ENCODE measurements at regions not wholly inside any gene's neighbourhood (a gene's known extent, or its start where the extent isn't known, plus 50 kb on each side); places are given as distances from the start of the nearest gene placed in this dataset.

- H3K4me2 ChIP-seq (ENCODE audit: control insufficient read depth, insufficient read depth), result no peak overlapping the region
- H3K27ac ChIP-seq (ENCODE audit: control insufficient read depth, insufficient read depth), result no peak overlapping the region
- no peaks in the 10 kb centered on the region for H3K36me3 ChIP-seq (ENCODE audit: control insufficient read depth in 2 of 2, insufficient read depth in 2 of 2, low read length in 1 of 2)
- FAIRE-seq, result no peak
- no peaks in the 10 kb centered on the region for H3K79me2 ChIP-seq (ENCODE audit: control insufficient read depth, insufficient read depth, low read length)
- no TSS peak for BruUV-seq (replicated peaks)
- SMC1A ChIA-PET (ENCODE audit: uncharacterized antibody, unreplicated experiment), result interaction anchor here (0.7 to 1.0 kb wide), 2 partner anchors 83 to 1175 kb away, joined by 3 read pairs; no protein-coding TSS in a partner anchor
- H3K27me3 ChIP-seq (replicated peaks in 1 of 2; ENCODE audit: control insufficient read depth in 2 of 2, insufficient read depth in 2 of 2, low read length in 1 of 2), result peaks cover 0 to 8% of the 10 kb centered on the region in 2 experiments; a peak in 2 of 4 replicates
- no peaks in the 10 kb centered on the region for H3K9me3 ChIP-seq (replicated peaks; ENCODE audit: control insufficient read depth, insufficient read depth, low read length)
- intact Hi-C loops (cut with micrococcal nuclease; ENCODE audit: unreplicated experiment), result no loop called here
- H3K9ac ChIP-seq (ENCODE audit: control insufficient read depth, insufficient read depth, low read length), result no peak overlapping the region
- ATAC-seq, result no peak
- no peaks in the 10 kb centered on the region for H4K20me1 ChIP-seq (ENCODE audit: control insufficient read depth, insufficient read depth)
- POLR2A ChIA-PET, result no interaction called here
- 28% methylated on average over 4 of the region's 4 CpGs for whole genome bisulfite sequencing (ENCODE audit: insufficient coverage, insufficient replicate concordance, low lambda C conversion rate, missing lambda C conversion rate)
- in situ Hi-C loops (cut with MboI), result no loop called here
- H3K4me3 ChIP-seq, result no peak overlapping the region
- no peaks in the 10 kb centered on the region for H3K4me1 ChIP-seq (ENCODE audit: control insufficient read depth, insufficient read depth, low read length)
- RAD21 ChIA-PET (ENCODE audit: unreplicated experiment), result interaction anchor here (1.5 kb wide), 1 partner anchor 16 kb away, joined by 3 read pairs; no protein-coding TSS in a partner anchor
- CTCF ChIA-PET, result interaction anchor here (0.8 to 2.0 kb wide), 3 partner anchors 9 to 92 kb away, joined by 3 to 7 read pairs (median 4); no protein-coding TSS in a partner anchor
- DNase-seq (ENCODE audit: low read depth, low spot score), result no peak
- H2AFZ ChIP-seq (ENCODE audit: control insufficient read depth, low read depth, low read length), result no peak overlapping the region
- TF ChIP-seq E4F1 (IDR thresholded peaks at IDR 0.05; ENCODE audit: borderline replicate concordance, partially characterized antibody) (no peak), MTA3 (IDR thresholded peaks at IDR 0.05; ENCODE audit: borderline replicate concordance, low read length) (no peak), SP1 (IDR thresholded peaks at IDR 0.05; ENCODE audit: low read depth, low read length) (no peak), ZBTB33 (IDR thresholded peaks at IDR 0.05) (no peak), RBBP5 (conservative IDR thresholded peaks at IDR 0.05) (no peak), BCLAF1 (IDR thresholded peaks at IDR 0.05) (no peak), POLR2AphosphoS2 (IDR thresholded peaks at IDR 0.05; ENCODE audit: low read depth, low read length) (no peak), KLF5 (IDR thresholded peaks at IDR 0.05; ENCODE audit: partially characterized antibody) (no peak), MTA2 (IDR thresholded peaks at IDR 0.05; ENCODE audit: low read depth) (no peak), TAF1 (IDR thresholded peaks at IDR 0.05; ENCODE audit: borderline replicate concordance, low read depth, low read length) (no peak), KAT2A (conservative IDR thresholded peaks at IDR 0.05; ENCODE audit: control insufficient read depth, low read depth, low read length) (no peak), POLR2AphosphoS5 (IDR thresholded peaks at IDR 0.05; ENCODE audit: low read length) (no peak), HSF1 (IDR thresholded peaks at IDR 0.05; ENCODE audit: low read depth, low read length) (no peak), RCOR1 (conservative IDR thresholded peaks at IDR 0.05; ENCODE audit: low read depth, low read length) (no peak), RUNX3 (IDR thresholded peaks at IDR 0.05; ENCODE audit: low read length) (no peak), CHD4 (IDR thresholded peaks at IDR 0.05) (no peak), MAX (IDR thresholded peaks at IDR 0.05; ENCODE audit: low read depth, low read length) (no peak)
These were observed 123.7 kb upstream of the SATB2 start for GRCh38 chr2:199581408-199581807.
